ENCODE measurements at regions not wholly inside any gene's neighbourhood (a gene's known extent, or its start where the extent isn't known, plus 50 kb on each side); places are given as distances from the start of the nearest gene placed in this dataset.

- intact Hi-C loops (cut with DNase I): no loop called here
- peaks cover 0 to 20% (median 0%) of the 10 kb centered on the region in 4 donors for H3K4me1 ChIP-seq
- no peaks in the 10 kb centered on the region for H3K9me3 ChIP-seq
- no peak overlapping the region for H3K27ac ChIP-seq
- no peak for TF ChIP-seq POLR2A (IDR thresholded peaks at IDR 0.05)
- no peak for TF ChIP-seq CTCF (IDR thresholded peaks at IDR 0.05)
- ATAC-seq (no peak), DNase-seq (no peak)
- 89% methylated on average over 1 of the region's 1 CpG for WGBS (ENCODE audit: insufficient coverage, low coverage, low lambda C conversion rate, missing lambda C conversion rate)
- H3K4me3 ChIP-seq: no peak overlapping the region
- H3K27me3 ChIP-seq: no peaks in the 10 kb centered on the region
- no peaks in the 10 kb centered on the region for H3K36me3 ChIP-seq
Measured at GRCh38 chr4:74540193-74540592, 95.3 kb downstream of the AREG start.

- ATAC-seq (no peak), DNase-seq (no peak)
- no peaks in the 10 kb centered on the region for H3K9me3 ChIP-seq
- H3K36me3 ChIP-seq: no peaks in the 10 kb centered on the region
- H3K27ac ChIP-seq: no peak overlapping the region
- H3K4me1 ChIP-seq: peaks cover 0 to 28% (median 0%) of the 10 kb centered on the region in 4 donors
- WGBS (ENCODE audit: insufficient coverage, low coverage, low lambda C conversion rate, missing lambda C conversion rate): 59% methylated on average over 9 of the region's 9 CpGs
- TF ChIP-seq POLR2A (IDR thresholded peaks at IDR 0.05): no peak
- no peak for TF ChIP-seq CTCF (IDR thresholded peaks at IDR 0.05)
- intact Hi-C loops (cut with DNase I): no loop called here
- H3K4me3 ChIP-seq: no peak overlapping the region
- no peaks in the 10 kb centered on the region for H3K27me3 ChIP-seq
Measured at GRCh38 chr4:74541667-74542066, 96.7 kb downstream of the AREG start.

GRCh38 chr4:74543231-74543781 is 98.4 kb downstream of the AREG start:
- H3K27me3 ChIP-seq: no peaks in the 10 kb centered on the region
- peaks cover 0 to 28% (median 0%) of the 10 kb centered on the region in 4 donors for H3K4me1 ChIP-seq
- intact Hi-C loops (cut with DNase I): no loop called here
- TF ChIP-seq CTCF (IDR thresholded peaks at IDR 0.05) (no peak), POLR2A (IDR thresholded peaks at IDR 0.05) (no peak)
- ATAC-seq (no peak), DNase-seq (no peak)
- no peaks in the 10 kb centered on the region for H3K36me3 ChIP-seq
- H3K9me3 ChIP-seq: no peaks in the 10 kb centered on the region
- no peak overlapping the region for H3K4me3 ChIP-seq
- WGBS (ENCODE audit: insufficient coverage, low coverage, low lambda C conversion rate, missing lambda C conversion rate): 31% methylated on average over 3 of the region's 3 CpGs
- H3K27ac ChIP-seq: no peak overlapping the region

- ATAC-seq: no peak
- Histone ChIP-seq H3K4me1 (peaks cover 0 to 22% (median 0%) of the 10 kb centered on the region in 4 donors), H3K36me3 (no peaks in the 10 kb centered on the region), H3K27ac (no peak overlapping the region), H3K27me3 (no peaks in the 10 kb centered on the region), H3K4me3 (no peak overlapping the region), H3K9me3 (no peaks in the 10 kb centered on the region)
- WGBS (ENCODE audit: insufficient coverage, low coverage, low lambda C conversion rate, missing lambda C conversion rate): 78% methylated on average over 1 of the region's 2 CpGs
- no peak for DNase-seq
- no peak for TF ChIP-seq POLR2A (IDR thresholded peaks at IDR 0.05)
- intact Hi-C loops (cut with DNase I): no loop called here
Measured at GRCh38 chr4:74543983-74544382, 99.0 kb downstream of the AREG start.

GRCh38 chr4:74544655-74545361 is 99.9 kb downstream of the AREG start:
- no peak overlapping the region for H3K4me3 ChIP-seq
- H3K27ac ChIP-seq: no peak overlapping the region
- H3K9me3 ChIP-seq: no peaks in the 10 kb centered on the region
- intact Hi-C loops (cut with DNase I): no loop called here
- no peak for TF ChIP-seq POLR2A (IDR thresholded peaks at IDR 0.05)
- no peak for TF ChIP-seq CTCF (IDR thresholded peaks at IDR 0.05)
- 67% methylated on average over 1 of the region's 1 CpG for WGBS (ENCODE audit: insufficient coverage, low coverage, low lambda C conversion rate, missing lambda C conversion rate)
- H3K4me1 ChIP-seq: peaks cover 0 to 16% (median 0%) of the 10 kb centered on the region in 4 donors
- no peaks in the 10 kb centered on the region for H3K27me3 ChIP-seq
- DNase-seq (no peak), ATAC-seq (peak; percentile 49 to 93 (median 78))
- no peaks in the 10 kb centered on the region for H3K36me3 ChIP-seq
